SK-N-SH treated with all-trans-retinoic acid at 6 μM for 48 hours (cell line): ENCODE measurements at regions not wholly inside any gene's neighbourhood (a gene's known extent, or its start where the extent isn't known, plus 50 kb on each side); places are given as distances from the start of the nearest gene placed in this dataset.

ENCODE experiments used
- BACH2 ChIP-seq: fragments of 250-450 bp; sonication (Bioruptor Pico); IDR thresholded peaks from 2 replicates; pipeline ENCODE4 v1.9.0; 2021; ENCODE audit warnings: mild to moderate bottlenecking, borderline replicate concordance
- ESRRG ChIP-seq: fragments of 250-450 bp; sonication (Bioruptor Pico); IDR thresholded peaks from 2 replicates; pipeline ENCODE4 v1.6.1; 2021; ENCODE audit warnings: mild to moderate bottlenecking
- GLIS3 ChIP-seq: fragments of 250-450 bp; sonication (Bioruptor Pico); IDR thresholded peaks from 2 replicates; pipeline ENCODE4 v1.5.0; 2020; ENCODE audit warnings: mild to moderate bottlenecking, moderate library complexity
- ISL1 ChIP-seq: fragments of 250-450 bp; sonication (Bioruptor Pico); IDR thresholded peaks from 2 replicates; pipeline ENCODE4 v2.1.2; 2022; ENCODE audit warnings: mild to moderate bottlenecking, moderate library complexity
- RARB ChIP-seq: fragments of 250-450 bp; sonication (Bioruptor Pico); IDR thresholded peaks from 2 replicates; pipeline ENCODE4 v1.8.0; 2021; ENCODE audit warnings: mild to moderate bottlenecking, moderate library complexity
- SNAI2 ChIP-seq: fragments of 250-450 bp; sonication (Bioruptor Pico); IDR thresholded peaks from 2 replicates; pipeline ENCODE4 v1.5.0; 2020; ENCODE audit warnings: mild to moderate bottlenecking, moderate library complexity
- TCF4 ChIP-seq: fragments of 250-450 bp; sonication (Bioruptor Pico); IDR thresholded peaks from 2 replicates; pipeline ENCODE4 v1.8.0; 2021; ENCODE audit warnings: mild to moderate bottlenecking, moderate library complexity, borderline replicate concordance
- ZC3H10 ChIP-seq: fragments of 250-450 bp; sonication (Bioruptor Pico); IDR thresholded peaks from 2 replicates; pipeline ENCODE4 v1.5.1; 2021; ENCODE audit warnings: mild to moderate bottlenecking, moderate library complexity
- ZFP3 ChIP-seq: fragments of 250-450 bp; sonication (Bioruptor Pico); IDR thresholded peaks from 2 replicates; pipeline ENCODE4 v1.5.0; 2020; ENCODE audit warnings: mild to moderate bottlenecking, moderate library complexity
- ZFP30 ChIP-seq: fragments of 450-650 bp; formaldehyde crosslinking; IDR thresholded peaks from 2 replicates; pipeline ENCODE4 v1.5.0; 2022; ENCODE audit warnings: mild to moderate bottlenecking, moderate library complexity
- ZNF70 ChIP-seq: fragments of 450-650 bp; formaldehyde crosslinking; IDR thresholded peaks from 2 replicates; pipeline ENCODE4 v1.5.0; 2020; ENCODE audit warnings: mild to moderate bottlenecking, moderate library complexity
- TF ChIP-seq, protein P1 (sequence below): fragments of 250-450 bp; sonication (Bioruptor Pico); IDR thresholded peaks from 2 replicates; pipeline ENCODE4 v1.8.0; 2020; ENCODE audit warnings: mild to moderate bottlenecking, moderate library complexity, borderline replicate concordance
- TF ChIP-seq, protein P2 (sequence below): fragments of 250-450 bp; sonication (Bioruptor Pico); IDR thresholded peaks from 2 replicates; pipeline ENCODE4 v1.5.1; 2021; ENCODE audit warnings: mild to moderate bottlenecking, moderate library complexity
- TF ChIP-seq, protein P3 (sequence below): fragments of 250-450 bp; sonication (Bioruptor Pico); IDR thresholded peaks from 2 replicates; pipeline ENCODE4 v1.5.0; 2020; ENCODE audit warnings: mild to moderate bottlenecking, moderate library complexity

DNA sequence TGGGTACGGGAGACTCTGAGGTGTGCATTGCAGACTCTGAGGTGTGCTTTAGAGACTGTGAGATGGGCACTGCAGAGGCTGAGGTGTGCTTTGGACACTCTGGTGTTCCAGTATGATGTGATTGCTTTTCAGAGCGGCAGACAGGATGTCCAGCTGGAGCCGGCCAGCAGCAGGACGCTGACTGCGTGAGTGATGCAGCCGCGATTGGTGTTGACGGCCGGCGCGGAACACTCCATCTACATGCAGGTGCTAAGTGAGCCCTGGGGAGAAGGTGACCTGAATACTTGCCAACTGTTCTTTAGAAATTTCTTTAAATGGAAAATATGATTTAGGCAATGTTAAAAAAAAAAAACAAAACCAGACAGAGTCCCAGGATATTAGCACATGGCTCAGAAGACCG lies 103.1 kb upstream of the PPP2R3B start:
- no peak for TF ChIP-seq ZFP3 (CRISPR knock-in tag)
- no peak for TF ChIP-seq ISL1 (CRISPR knock-in tag)
- TF ChIP-seq, protein P1, sequence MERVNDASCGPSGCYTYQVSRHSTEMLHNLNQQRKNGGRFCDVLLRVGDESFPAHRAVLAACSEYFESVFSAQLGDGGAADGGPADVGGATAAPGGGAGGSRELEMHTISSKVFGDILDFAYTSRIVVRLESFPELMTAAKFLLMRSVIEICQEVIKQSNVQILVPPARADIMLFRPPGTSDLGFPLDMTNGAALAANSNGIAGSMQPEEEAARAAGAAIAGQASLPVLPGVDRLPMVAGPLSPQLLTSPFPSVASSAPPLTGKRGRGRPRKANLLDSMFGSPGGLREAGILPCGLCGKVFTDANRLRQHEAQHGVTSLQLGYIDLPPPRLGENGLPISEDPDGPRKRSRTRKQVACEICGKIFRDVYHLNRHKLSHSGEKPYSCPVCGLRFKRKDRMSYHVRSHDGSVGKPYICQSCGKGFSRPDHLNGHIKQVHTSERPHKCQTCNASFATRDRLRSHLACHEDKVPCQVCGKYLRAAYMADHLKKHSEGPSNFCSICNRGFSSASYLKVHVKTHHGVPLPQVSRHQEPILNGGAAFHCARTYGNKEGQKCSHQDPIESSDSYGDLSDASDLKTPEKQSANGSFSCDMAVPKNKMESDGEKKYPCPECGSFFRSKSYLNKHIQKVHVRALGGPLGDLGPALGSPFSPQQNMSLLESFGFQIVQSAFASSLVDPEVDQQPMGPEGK (CRISPR knock-in tag): no peak
- no peak for TF ChIP-seq ESRRG (CRISPR knock-in tag)
- TF ChIP-seq, protein P2, sequence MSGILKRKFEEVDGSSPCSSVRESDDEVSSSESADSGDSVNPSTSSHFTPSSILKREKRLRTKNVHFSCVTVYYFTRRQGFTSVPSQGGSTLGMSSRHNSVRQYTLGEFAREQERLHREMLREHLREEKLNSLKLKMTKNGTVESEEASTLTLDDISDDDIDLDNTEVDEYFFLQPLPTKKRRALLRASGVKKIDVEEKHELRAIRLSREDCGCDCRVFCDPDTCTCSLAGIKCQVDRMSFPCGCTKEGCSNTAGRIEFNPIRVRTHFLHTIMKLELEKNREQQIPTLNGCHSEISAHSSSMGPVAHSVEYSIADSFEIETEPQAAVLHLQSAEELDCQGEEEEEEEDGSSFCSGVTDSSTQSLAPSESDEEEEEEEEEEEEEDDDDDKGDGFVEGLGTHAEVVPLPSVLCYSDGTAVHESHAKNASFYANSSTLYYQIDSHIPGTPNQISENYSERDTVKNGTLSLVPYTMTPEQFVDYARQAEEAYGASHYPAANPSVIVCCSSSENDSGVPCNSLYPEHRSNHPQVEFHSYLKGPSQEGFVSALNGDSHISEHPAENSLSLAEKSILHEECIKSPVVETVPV (CRISPR knock-in tag): no peak
- no peak for TF ChIP-seq ZFP30 (CRISPR knock-in tag)
- TF ChIP-seq TCF4 (CRISPR knock-in tag): no peak
- TF ChIP-seq ZC3H10 (CRISPR knock-in tag): no peak
- no peak for TF ChIP-seq RARB (CRISPR knock-in tag)
- TF ChIP-seq, protein P3, sequence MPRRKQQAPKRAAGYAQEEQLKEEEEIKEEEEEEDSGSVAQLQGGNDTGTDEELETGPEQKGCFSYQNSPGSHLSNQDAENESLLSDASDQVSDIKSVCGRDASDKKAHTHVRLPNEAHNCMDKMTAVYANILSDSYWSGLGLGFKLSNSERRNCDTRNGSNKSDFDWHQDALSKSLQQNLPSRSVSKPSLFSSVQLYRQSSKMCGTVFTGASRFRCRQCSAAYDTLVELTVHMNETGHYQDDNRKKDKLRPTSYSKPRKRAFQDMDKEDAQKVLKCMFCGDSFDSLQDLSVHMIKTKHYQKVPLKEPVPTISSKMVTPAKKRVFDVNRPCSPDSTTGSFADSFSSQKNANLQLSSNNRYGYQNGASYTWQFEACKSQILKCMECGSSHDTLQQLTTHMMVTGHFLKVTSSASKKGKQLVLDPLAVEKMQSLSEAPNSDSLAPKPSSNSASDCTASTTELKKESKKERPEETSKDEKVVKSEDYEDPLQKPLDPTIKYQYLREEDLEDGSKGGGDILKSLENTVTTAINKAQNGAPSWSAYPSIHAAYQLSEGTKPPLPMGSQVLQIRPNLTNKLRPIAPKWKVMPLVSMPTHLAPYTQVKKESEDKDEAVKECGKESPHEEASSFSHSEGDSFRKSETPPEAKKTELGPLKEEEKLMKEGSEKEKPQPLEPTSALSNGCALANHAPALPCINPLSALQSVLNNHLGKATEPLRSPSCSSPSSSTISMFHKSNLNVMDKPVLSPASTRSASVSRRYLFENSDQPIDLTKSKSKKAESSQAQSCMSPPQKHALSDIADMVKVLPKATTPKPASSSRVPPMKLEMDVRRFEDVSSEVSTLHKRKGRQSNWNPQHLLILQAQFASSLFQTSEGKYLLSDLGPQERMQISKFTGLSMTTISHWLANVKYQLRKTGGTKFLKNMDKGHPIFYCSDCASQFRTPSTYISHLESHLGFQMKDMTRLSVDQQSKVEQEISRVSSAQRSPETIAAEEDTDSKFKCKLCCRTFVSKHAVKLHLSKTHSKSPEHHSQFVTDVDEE (CRISPR knock-in tag): no peak
- TF ChIP-seq SNAI2 (CRISPR knock-in tag): no peak
- no peak for TF ChIP-seq BACH2 (CRISPR knock-in tag)
- TF ChIP-seq ZNF70 (CRISPR knock-in tag): no peak
- TF ChIP-seq GLIS3 (CRISPR knock-in tag): no peak
